OCI-LY3 (cell line): ENCODE measurements at regions not wholly inside any gene's neighbourhood (a gene's known extent, or its start where the extent isn't known, plus 50 kb on each side); places are given as distances from the start of the nearest gene placed in this dataset.
A peak's percentile ranks its signal among the peaks of the same experiment; 100 is the strongest.

Experiments used
- CTCF ChIP-seq: fragments of 200-600, 300-600 bp; sonication (generic); IDR thresholded peaks from 2 replicates; pipeline ENCODE4 v1.5.1; 2014; ENCODE audit warnings: antibody characterized with exemption, low read length, low read depth
- EZH2phosphoT487 ChIP-seq: fragments of 200-600 bp; shearing (Covaris generic); IDR thresholded peaks from 2 replicates; pipeline ENCODE4 v1.6.1; 2018; ENCODE audit warnings: antibody characterized with exemption, mixed run types, low read depth

DNA sequence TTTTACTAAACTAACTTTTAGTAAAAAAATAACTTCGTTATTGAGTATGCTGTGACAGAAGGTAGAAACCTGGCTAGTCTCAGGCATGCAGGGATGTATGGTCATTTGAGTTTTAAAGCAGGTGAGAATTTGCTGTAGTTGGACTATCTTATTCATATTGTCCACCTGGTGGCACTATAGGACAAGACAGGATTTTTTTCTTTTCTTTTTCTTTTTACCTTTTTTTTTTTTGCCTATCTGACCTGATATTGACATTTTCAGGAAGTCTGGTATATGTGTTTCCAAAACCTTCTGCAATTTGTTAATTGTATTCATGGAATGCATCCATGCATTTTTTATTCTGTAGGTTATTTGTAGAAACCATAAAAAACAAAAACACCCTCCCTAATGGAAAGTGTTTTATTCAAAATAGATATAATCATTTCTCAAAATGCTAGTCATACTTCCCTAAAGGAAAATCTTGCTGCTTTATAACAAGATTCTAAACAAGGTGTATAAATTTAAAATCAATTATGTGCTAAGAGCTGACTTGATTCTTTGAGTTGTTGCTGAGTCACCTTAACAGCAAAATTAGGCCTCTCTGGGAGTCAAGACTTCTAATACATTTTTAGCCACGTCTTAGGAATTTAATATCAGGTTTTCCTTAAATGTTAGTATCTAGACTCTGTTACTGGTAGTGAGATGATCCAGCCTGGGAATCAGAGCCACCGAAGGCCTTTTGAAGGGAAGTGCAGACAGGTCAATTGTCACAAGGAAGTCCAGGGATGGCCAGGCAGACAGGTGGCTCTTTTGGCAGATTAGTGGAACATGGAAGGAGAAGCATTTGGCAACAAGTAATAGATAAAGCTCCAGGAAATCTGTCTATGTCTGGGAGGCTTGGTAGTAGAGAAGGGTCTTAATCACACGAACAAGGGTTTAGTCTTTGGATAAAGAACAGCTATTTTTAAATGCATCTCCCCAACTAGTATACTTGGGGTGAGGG is 201.3 kb upstream of the GNPDA2 start:
- TF ChIP-seq CTCF (peak; percentile 62), EZH2phosphoT487 (no peak)
